ENCODE measurements at regions not wholly inside any gene's neighbourhood (a gene's known extent, or its start where the extent isn't known, plus 50 kb on each side); places are given as distances from the start of the nearest gene placed in this dataset.

DNA sequence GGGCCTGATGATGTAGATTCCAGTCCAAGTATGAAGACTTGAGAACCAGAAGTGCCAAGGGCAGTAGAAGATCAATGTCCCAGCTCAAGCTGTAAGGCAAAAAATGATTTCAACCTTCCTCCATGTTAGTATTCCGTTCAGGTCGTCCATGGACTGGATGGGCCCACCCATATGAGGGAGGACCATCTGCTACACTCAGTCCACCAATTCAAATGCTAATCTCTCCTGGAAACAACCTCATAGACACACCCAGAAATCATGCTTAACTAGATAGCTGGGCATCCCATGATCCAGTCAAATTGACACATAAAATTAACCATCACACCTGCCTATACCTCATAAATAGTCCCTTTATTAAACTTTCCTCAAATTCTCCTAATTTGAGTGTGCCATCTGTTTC is 73.3 kb upstream of the NFASC start:
- TF ChIP-seq, protein P1, sequence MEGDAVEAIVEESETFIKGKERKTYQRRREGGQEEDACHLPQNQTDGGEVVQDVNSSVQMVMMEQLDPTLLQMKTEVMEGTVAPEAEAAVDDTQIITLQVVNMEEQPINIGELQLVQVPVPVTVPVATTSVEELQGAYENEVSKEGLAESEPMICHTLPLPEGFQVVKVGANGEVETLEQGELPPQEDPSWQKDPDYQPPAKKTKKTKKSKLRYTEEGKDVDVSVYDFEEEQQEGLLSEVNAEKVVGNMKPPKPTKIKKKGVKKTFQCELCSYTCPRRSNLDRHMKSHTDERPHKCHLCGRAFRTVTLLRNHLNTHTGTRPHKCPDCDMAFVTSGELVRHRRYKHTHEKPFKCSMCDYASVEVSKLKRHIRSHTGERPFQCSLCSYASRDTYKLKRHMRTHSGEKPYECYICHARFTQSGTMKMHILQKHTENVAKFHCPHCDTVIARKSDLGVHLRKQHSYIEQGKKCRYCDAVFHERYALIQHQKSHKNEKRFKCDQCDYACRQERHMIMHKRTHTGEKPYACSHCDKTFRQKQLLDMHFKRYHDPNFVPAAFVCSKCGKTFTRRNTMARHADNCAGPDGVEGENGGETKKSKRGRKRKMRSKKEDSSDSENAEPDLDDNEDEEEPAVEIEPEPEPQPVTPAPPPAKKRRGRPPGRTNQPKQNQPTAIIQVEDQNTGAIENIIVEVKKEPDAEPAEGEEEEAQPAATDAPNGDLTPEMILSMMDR (conservative IDR thresholded peaks at IDR 0.05 in 1 of 2, IDR thresholded peaks at IDR 0.05 in 1 of 2; ENCODE audit: low read depth in 1 of 2, low read length in 2 of 2): no peak
- no peak for TF ChIP-seq EZH2 (IDR thresholded peaks at IDR 0.05; ENCODE audit: low read length, missing control alignments)

Data from fibroblast of lung (primary cell).